ENCODE measurements at regions not wholly inside any gene's neighbourhood (a gene's known extent, or its start where the extent isn't known, plus 50 kb on each side); places are given as distances from the start of the nearest gene placed in this dataset.

GRCh38 chr11:81373986-81374385, 1359.7 kb downstream of the FAM181B start:
- no peak for TF ChIP-seq CTCF (IDR thresholded peaks at IDR 0.05; ENCODE audit: poor library complexity)
- TF ChIP-seq EZH2 (IDR thresholded peaks at IDR 0.05; ENCODE audit: borderline replicate concordance): no peak
- no peak for TF ChIP-seq EZH2phosphoT487 (IDR thresholded peaks at IDR 0.05; ENCODE audit: low read depth, severe bottlenecking, unreplicated experiment)
